GM10248 (cell line): ENCODE measurements at regions not wholly inside any gene's neighbourhood (a gene's known extent, or its start where the extent isn't known, plus 50 kb on each side); places are given as distances from the start of the nearest gene placed in this dataset.

Source experiments
- CTCF ChIA-PET: fragments of 300-600 bp; sonication (Branson Sonifier 250); formaldehyde crosslinking; extraction: SDS; loops from one replicate; lab custom pipeline; 2021; ENCODE audit warnings: antibody characterized with exemption; lab: Yijun Ruan, JAX
- POLR2A ChIA-PET: fragments of 350-650 bp; sonication (Branson Sonifier 250); formaldehyde crosslinking; extraction: SDS; loops from one replicate; lab custom pipeline; 2020; ENCODE audit warnings: antibody characterized with exemption; lab: Yijun Ruan, JAX
- DNase-seq: peaks from one replicate; pipeline ENCODE4 v3.0.0; 2012; ENCODE audit errors: extremely low spot score
- TF ChIP-seq, protein P1 (sequence below): IDR thresholded peaks from 2 replicates; pipeline ENCODE4 v1.5.1; 2012; ENCODE audit warnings: mild to moderate bottlenecking, low read depth; ENCODE audit errors: extremely low read depth, missing control alignments, control extremely low read depth

DNA sequence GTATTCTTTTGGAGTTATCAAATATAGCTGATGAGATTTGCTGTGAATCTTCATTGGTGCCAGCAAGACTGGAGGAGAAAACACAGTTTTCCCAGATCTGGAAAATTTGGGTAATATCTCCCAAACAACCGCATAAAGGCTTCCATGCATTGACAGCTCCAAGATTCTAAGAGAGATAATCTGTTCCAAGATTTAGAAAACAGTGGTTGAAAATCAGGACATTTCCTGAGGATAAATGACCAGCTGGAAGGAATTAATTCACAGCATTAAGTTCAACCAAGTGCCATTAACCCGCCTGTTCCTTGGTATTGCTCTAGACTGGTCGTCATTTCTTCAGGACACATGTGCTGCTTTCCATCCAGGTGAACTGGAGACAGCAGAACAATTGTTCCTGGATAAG lies 147.9 kb upstream of the PRICKLE1 start:
- ChIA-PET POLR2A (no interaction called here), CTCF (no interaction called here)
- TF ChIP-seq, protein P1, sequence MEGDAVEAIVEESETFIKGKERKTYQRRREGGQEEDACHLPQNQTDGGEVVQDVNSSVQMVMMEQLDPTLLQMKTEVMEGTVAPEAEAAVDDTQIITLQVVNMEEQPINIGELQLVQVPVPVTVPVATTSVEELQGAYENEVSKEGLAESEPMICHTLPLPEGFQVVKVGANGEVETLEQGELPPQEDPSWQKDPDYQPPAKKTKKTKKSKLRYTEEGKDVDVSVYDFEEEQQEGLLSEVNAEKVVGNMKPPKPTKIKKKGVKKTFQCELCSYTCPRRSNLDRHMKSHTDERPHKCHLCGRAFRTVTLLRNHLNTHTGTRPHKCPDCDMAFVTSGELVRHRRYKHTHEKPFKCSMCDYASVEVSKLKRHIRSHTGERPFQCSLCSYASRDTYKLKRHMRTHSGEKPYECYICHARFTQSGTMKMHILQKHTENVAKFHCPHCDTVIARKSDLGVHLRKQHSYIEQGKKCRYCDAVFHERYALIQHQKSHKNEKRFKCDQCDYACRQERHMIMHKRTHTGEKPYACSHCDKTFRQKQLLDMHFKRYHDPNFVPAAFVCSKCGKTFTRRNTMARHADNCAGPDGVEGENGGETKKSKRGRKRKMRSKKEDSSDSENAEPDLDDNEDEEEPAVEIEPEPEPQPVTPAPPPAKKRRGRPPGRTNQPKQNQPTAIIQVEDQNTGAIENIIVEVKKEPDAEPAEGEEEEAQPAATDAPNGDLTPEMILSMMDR: no peak
- no peak for DNase-seq

DNA sequence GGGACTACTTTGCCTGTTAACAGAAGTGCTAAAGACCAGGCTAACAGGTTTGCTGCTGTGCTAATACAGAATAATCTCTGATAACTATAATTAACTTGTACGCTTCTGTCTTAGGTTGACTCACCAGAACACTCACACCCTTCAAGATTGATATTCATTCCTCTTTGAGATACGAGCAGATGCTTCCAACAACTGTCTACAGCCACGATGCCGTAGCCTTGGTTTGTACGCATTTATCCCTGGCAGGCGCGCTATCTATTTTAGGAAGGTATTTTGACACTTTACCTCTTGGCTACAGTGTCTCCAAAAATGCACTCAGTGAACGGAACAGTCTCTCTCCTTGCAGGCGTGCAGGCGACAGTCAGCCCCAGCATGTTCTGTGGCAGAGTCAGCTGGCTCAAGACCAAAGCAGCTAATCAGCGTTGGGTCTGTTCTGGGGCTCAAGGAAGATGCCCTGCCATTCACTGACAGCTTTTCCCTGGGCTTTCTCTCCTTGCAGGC lies 146.4 kb upstream of the PRICKLE1 start:
- POLR2A ChIA-PET: no interaction called here
- DNase-seq: no peak
- TF ChIP-seq, protein P1: no peak
- CTCF ChIA-PET: no interaction called here

DNA sequence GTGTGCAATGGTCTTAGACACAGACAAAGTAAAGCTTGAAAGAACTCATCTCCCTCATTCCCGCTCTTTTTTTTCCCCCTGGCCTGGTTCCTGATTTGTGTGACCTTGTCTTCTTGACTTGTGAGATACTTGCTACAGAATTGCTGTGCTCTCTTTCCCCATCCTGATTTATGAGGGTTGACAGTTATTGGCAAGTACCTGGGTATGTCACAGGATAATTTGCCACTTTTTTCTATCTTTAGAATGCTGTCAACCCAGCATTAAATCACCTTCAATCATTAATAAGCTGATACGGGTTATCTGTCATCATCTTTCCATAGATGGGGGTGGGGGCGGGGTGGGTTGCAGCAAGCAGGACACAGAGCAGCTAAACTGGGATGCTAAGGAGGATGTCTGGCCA lies 144.4 kb upstream of the PRICKLE1 start:
- DNase-seq: no peak
- POLR2A ChIA-PET: no interaction called here
- CTCF ChIA-PET: no interaction called here
- TF ChIP-seq, protein P1: no peak

DNA sequence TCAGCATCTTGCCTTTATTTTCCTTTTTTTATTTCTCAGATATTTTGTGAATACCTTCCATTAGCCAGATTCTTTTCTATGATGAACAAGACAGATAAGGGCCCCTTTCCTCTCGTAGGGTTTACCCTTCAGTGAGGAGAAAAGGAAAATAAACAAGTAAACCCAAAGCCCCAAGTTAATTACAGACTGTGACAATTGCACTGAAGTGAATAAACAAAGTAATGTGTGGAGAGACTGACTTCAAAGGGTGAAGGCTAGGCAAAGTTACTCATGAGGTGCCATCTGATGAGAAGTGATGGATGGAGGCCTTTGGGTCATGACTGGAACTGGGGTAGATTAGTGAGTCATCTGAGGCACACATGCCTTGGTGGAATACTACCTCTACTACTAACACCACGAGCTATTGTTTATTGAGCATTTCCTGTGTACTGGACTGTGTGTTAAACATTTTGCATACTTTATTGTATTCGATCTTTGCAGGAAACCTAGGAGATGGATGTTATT lies 143.4 kb upstream of the PRICKLE1 start:
- no peak for DNase-seq
- ChIA-PET POLR2A (no interaction called here), CTCF (no interaction called here)
- TF ChIP-seq, protein P1: no peak

DNA sequence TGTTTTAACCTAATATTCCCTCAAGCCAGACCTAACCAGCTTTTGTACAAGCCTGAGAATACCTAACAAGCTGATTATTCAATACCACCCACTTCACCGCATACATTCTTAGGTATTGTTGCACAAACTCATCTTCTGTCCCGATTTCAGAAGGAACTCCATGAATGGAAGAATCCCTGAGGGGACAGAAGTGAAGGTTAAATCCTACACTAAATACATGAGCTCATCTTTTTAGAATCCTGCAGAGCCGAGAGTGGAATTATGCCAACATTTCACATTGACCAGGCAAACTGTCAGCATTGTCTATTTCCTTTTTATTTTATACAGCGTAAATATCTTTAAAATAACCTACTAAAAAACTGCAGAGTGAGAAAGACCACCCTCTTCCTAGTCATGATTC lies 140.7 kb upstream of the PRICKLE1 start:
- ChIA-PET CTCF (interaction anchor here (0.8 to 1.4 kb wide), 4 partner anchors 9 to 68 kb away, joined by 3 read pairs; no protein-coding TSS in a partner anchor), POLR2A (interaction anchor here (0.5 kb wide), 1 partner anchor 91 kb away, joined by 5 read pairs; no protein-coding TSS in a partner anchor)
- DNase-seq: no peak
- TF ChIP-seq, protein P1: no peak

DNA sequence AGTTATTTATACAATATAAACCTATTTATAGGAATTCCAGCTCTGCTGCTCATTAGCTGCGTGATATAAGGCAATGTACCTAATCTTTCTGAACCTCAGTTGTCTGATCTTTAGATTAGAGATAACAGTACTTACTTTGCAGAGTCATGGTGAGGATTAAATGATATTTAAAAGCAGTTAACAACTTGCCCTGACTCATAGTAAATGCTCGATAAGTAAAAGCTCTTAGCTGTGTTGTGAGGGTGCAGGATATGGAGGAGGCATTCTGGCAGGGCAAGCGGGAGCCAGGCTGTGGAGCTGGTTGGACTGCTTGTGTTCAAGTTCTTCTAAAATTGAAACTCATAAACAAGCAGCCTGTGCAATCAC lies 140.0 kb upstream of the PRICKLE1 start:
- CTCF ChIA-PET: interaction anchor here (0.8 kb wide), 1 partner anchor 20 kb away, joined by 3 read pairs; no protein-coding TSS in a partner anchor
- TF ChIP-seq, protein P1: no peak
- POLR2A ChIA-PET: interaction anchor here (0.5 kb wide), 1 partner anchor 91 kb away, joined by 5 read pairs; no protein-coding TSS in a partner anchor
- no peak for DNase-seq
